Cardiac fibroblast (primary cell): ENCODE measurements at regions not wholly inside any gene's neighbourhood (a gene's known extent, or its start where the extent isn't known, plus 50 kb on each side); places are given as distances from the start of the nearest gene placed in this dataset.

Experiments
- DNase-seq, 2 donors: peaks; one replicate each; pipeline versions ENCODE4 v3.0.0 to v3.0.0-alpha.2; 2010; ENCODE audit warnings: low read depth in 2 of 2
- H3K4me3 ChIP-seq, 2 donors: replicated peaks in 1 of 2; 1 replicate in 1 of 2; 2 replicates in 1 of 2; pipeline ENCODE4 v1.5.1; 2011; ENCODE audit warnings: low read depth in 2 of 2, low read length in 2 of 2, mild to moderate bottlenecking in 2 of 2, moderate library complexity in 1 of 2
- TF ChIP-seq, protein P1 (sequence below): IDR thresholded peaks from one replicate; pipeline ENCODE4 v1.5.1; 2011; ENCODE audit warnings: low read depth, mild to moderate bottlenecking, low read length, inconsistent platforms

DNA sequence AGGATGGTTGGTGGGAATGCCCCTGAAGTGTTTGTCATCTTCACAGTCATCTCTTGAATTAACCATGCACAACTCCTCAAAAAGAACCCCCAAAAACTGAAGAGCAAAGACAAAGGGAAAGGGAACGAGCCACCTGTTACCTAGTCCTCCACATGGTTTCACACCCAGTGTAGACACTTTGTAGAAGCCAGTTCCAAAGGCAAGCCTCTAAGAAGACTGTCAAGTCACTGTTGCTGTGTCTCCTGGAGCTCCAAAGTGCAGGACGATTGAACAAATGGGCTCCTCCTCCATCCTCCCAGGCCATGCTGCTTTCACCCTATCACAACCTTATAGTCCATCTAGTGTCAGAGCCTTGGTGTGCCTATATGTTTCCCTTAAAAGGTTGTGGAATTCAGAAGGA lies 277.6 kb upstream of the PRDM1 start:
- no peak overlapping the region for H3K4me3 ChIP-seq
- no peak for DNase-seq
- TF ChIP-seq, protein P1, sequence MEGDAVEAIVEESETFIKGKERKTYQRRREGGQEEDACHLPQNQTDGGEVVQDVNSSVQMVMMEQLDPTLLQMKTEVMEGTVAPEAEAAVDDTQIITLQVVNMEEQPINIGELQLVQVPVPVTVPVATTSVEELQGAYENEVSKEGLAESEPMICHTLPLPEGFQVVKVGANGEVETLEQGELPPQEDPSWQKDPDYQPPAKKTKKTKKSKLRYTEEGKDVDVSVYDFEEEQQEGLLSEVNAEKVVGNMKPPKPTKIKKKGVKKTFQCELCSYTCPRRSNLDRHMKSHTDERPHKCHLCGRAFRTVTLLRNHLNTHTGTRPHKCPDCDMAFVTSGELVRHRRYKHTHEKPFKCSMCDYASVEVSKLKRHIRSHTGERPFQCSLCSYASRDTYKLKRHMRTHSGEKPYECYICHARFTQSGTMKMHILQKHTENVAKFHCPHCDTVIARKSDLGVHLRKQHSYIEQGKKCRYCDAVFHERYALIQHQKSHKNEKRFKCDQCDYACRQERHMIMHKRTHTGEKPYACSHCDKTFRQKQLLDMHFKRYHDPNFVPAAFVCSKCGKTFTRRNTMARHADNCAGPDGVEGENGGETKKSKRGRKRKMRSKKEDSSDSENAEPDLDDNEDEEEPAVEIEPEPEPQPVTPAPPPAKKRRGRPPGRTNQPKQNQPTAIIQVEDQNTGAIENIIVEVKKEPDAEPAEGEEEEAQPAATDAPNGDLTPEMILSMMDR, result no peak

GRCh38 chr6:105807905-105808304 lies 278.2 kb upstream of the PRDM1 start:
- no peak for DNase-seq
- H3K4me3 ChIP-seq, result no peak overlapping the region
- TF ChIP-seq, protein P1, result no peak

GRCh38 chr6:105806486-105806920 lies 279.6 kb upstream of the PRDM1 start:
- TF ChIP-seq, protein P1, result no peak
- peak; percentile 15 to 68 for DNase-seq
- no peak overlapping the region for H3K4me3 ChIP-seq

DNA sequence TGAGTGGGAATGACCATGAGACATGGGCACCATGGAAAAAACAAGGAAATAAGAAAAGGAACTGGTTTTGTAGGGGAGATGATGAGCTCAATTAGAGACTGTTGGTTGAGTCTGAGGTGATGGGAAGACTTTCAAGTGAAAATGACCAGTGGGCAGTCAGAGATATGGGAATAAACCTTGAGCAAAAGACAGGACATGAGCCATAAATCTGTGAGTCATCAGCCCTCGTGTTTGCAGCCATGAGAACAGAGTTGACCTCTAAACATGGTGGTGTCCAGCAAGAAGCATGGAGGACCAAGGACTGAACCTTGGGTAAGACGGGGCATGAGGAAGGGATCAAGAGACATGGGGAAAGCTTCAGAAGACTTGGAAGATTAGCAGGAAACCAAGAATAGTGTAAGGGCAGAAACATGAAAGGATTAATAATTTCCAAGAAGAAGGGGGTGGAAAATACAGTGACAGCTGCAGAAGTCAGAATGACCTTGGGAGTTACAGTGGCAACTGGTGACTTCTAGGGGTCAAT lies 280.6 kb upstream of the PRDM1 start:
- TF ChIP-seq, protein P1, result no peak
- DNase-seq, result peak in 1 of 2 donors; percentile 70
- H3K4me3 ChIP-seq, result no peak overlapping the region

DNA sequence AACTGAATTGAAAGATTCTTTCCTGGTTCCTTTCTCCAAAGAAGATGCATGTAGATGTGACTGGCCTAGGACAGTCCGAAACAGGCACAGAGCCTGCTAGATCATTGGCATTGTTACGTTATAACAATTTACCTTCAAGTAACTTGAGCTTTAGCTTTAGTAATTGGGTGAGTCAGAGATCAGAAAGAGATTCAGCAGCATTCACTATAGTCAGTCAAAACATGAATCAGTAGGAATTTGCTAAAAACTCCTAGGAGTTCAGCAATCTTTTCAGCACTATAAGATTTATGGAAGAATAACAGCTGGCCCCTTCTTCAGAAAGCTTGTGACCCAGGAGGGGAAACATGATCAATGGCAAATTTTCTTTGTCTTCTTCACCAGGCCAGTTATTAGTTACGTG lies 281.7 kb upstream of the PRDM1 start:
- TF ChIP-seq, protein P1, result no peak
- no peak overlapping the region for H3K4me3 ChIP-seq
- DNase-seq, result peak in 1 of 2 donors; percentile 83

DNA sequence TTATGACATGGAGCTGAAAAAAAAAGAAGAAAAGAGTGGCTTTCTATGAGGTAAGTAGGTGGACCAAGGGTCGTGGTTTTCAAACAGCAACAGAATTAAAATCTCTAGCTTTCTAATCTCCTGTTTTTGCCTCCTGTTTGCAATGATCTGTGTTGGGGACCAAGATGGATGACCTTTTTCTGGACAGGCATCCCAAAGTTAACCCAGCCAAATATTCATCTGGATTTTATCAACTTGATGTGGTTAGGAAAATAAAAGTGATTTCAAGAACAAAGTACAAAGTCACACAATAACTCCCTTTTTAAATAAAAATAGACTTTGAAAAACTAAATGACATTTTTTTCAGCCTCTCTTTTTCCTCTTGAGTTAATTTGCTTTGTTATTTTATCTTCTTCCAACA lies 282.1 kb upstream of the PRDM1 start:
- no peak overlapping the region for H3K4me3 ChIP-seq
- TF ChIP-seq, protein P1, result no peak
- DNase-seq, result no peak

DNA sequence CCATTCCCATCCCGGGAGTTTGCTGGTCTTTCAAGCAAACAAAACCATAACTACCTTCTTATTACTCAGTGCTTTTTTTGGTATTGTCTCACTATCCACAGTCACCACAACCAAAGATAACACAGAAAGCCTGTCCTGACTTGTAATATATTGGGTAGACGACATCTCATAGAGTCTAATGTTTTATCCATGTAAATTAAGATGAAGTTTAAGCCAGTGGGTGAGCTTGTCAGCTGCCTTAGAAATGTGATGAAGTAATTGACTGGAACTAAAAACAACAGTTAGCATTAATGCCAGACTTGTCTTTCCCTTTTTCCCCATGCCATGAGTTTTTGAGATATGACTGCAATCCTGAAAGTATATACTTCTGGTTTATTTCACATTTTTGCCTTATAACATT lies 282.7 kb upstream of the PRDM1 start:
- H3K4me3 ChIP-seq, result no peak overlapping the region
- TF ChIP-seq, protein P1, result no peak
- DNase-seq, result no peak
